H9 (cell line): ENCODE measurements at regions not wholly inside any gene's neighbourhood (a gene's known extent, or its start where the extent isn't known, plus 50 kb on each side); places are given as distances from the start of the nearest gene placed in this dataset.

Experiments used
- DNase-seq: peaks from one replicate; pipeline ENCODE4 v3.0.0-alpha.2; 2017
- H2AFZ ChIP-seq: one replicate; pipeline ENCODE4 v1.6.1; 2013; ENCODE audit warnings: mild to moderate bottlenecking, low read length, control low read depth, moderate library complexity
- H2AK5ac ChIP-seq: 2 replicates; pipeline ENCODE4 v1.6.1; 2013; ENCODE audit warnings: low read length, control low read depth, mixed read lengths; ENCODE audit not compliant: insufficient read length
- H2BK120ac ChIP-seq: one replicate; pipeline ENCODE4 v1.6.1; 2013; ENCODE audit warnings: low read depth, mild to moderate bottlenecking, low read length, control low read depth, inconsistent platforms; ENCODE audit not compliant: poor library complexity, severe bottlenecking
- H2BK12ac ChIP-seq: 2 replicates; pipeline ENCODE4 v1.6.1; 2013; ENCODE audit warnings: low read length, control low read depth, mixed read lengths, low read depth; ENCODE audit not compliant: insufficient read length
- H2BK15ac ChIP-seq: 2 replicates; pipeline ENCODE4 v1.6.1; 2013; ENCODE audit warnings: low read depth, low read length, control low read depth
- H2BK20ac ChIP-seq: one replicate; pipeline ENCODE4 v1.6.1; 2013; ENCODE audit warnings: low read depth, mild to moderate bottlenecking, low read length, control low read depth, inconsistent platforms; ENCODE audit not compliant: poor library complexity, severe bottlenecking
- H2BK5ac ChIP-seq: 2 replicates; pipeline ENCODE4 v1.6.1; 2013; ENCODE audit warnings: low read length, control low read depth, mixed read lengths; ENCODE audit not compliant: insufficient read length
- H3K14ac ChIP-seq: 2 replicates; pipeline ENCODE4 v1.6.1; 2013; ENCODE audit warnings: low read length, control low read depth; ENCODE audit not compliant: insufficient read depth
- H3K18ac ChIP-seq: 2 replicates; pipeline ENCODE4 v1.6.1; 2013; ENCODE audit warnings: low read depth, mild to moderate bottlenecking, mixed read lengths, low read length, control low read depth; ENCODE audit not compliant: insufficient read length
- H3K23ac ChIP-seq: 2 replicates; pipeline ENCODE4 v1.6.1; 2013; ENCODE audit warnings: low read length, control low read depth, mixed read lengths, low read depth; ENCODE audit not compliant: insufficient read length
- H3K23me2 ChIP-seq: 2 replicates; pipeline ENCODE4 v1.6.1; 2013; ENCODE audit warnings: low read depth, mild to moderate bottlenecking, mixed read lengths, low read length, control low read depth; ENCODE audit not compliant: insufficient read length, poor library complexity, severe bottlenecking
- H3K27ac ChIP-seq: 2 replicates; pipeline ENCODE4 v1.5.1; 2013; ENCODE audit warnings: low read length, control low read depth, mixed read lengths, low read depth; ENCODE audit not compliant: insufficient read length
- H3K27me3 ChIP-seq: 2 replicates; pipeline ENCODE4 v1.6.1; 2013; ENCODE audit warnings: low read length, control low read depth, inconsistent platforms; ENCODE audit not compliant: insufficient read depth
- H3K4ac ChIP-seq: 2 replicates; pipeline ENCODE4 v1.6.1; 2013; ENCODE audit warnings: low read depth, mild to moderate bottlenecking, control low read depth, inconsistent platforms, low read length, moderate library complexity
- H3K4me1 ChIP-seq: 2 replicates; pipeline ENCODE4 v1.6.1; 2013; ENCODE audit warnings: low read length, control low read depth, inconsistent platforms; ENCODE audit not compliant: insufficient read depth
- H3K4me2 ChIP-seq: 2 replicates; pipeline ENCODE4 v1.6.1; 2013; ENCODE audit warnings: low read length, control low read depth, mixed read lengths; ENCODE audit not compliant: insufficient read length, insufficient read depth
- H3K56ac ChIP-seq: 2 replicates; pipeline ENCODE4 v1.6.1; 2013; ENCODE audit warnings: low read depth, mild to moderate bottlenecking, mixed read lengths, low read length, control low read depth; ENCODE audit not compliant: insufficient read length
- H3K79me1 ChIP-seq: 2 replicates; pipeline ENCODE4 v1.6.1; 2013; ENCODE audit warnings: low read depth, mild to moderate bottlenecking, moderate library complexity, low read length, control low read depth, inconsistent platforms; ENCODE audit not compliant: insufficient read depth, poor library complexity, severe bottlenecking
- H3K79me2 ChIP-seq: 2 replicates; pipeline ENCODE4 v1.6.1; 2013; ENCODE audit warnings: low read length, control low read depth, inconsistent platforms; ENCODE audit not compliant: insufficient read depth
- H3K9ac ChIP-seq: 2 replicates; pipeline ENCODE4 v1.6.1; 2013; ENCODE audit warnings: low read length, control low read depth, mixed read lengths; ENCODE audit not compliant: insufficient read length; ENCODE audit errors: extremely low read depth
- H3K9me3 ChIP-seq: one replicate; pipeline ENCODE4 v1.6.1; 2013; ENCODE audit warnings: low read depth, low read length, inconsistent platforms; ENCODE audit not compliant: control insufficient read depth
- H3T11ph ChIP-seq: one replicate; pipeline ENCODE4 v1.6.1; 2013; ENCODE audit warnings: mild to moderate bottlenecking, low read length, control low read depth, inconsistent platforms
- H4K20me1 ChIP-seq: one replicate; pipeline ENCODE4 v1.6.1; 2013; ENCODE audit not compliant: control insufficient read depth, insufficient read length, insufficient read depth
- H4K5ac ChIP-seq: 2 replicates; pipeline ENCODE4 v1.6.1; 2013; ENCODE audit warnings: low read depth, mild to moderate bottlenecking, mixed read lengths, low read length, control low read depth; ENCODE audit not compliant: insufficient read length
- H4K8ac ChIP-seq: replicated peaks from 2 replicates; pipeline ENCODE4 v1.6.1; 2013; ENCODE audit warnings: low read length, control low read depth, mixed read lengths, low read depth; ENCODE audit not compliant: insufficient read length
- H4K91ac ChIP-seq: 2 replicates; pipeline ENCODE4 v1.6.1; 2013; ENCODE audit warnings: low read depth, mild to moderate bottlenecking, moderate library complexity, mixed read lengths, low read length, control low read depth; ENCODE audit not compliant: insufficient read length
- H3K27ac Mint-ChIP-seq, 3 experiments: 2 replicates in 2 of 3; 3 replicates in 1 of 3; pipeline ENCODE4 v1.8.0; 2020 to 2021; ENCODE audit warnings: mixed read lengths in 3 of 3, mild to moderate bottlenecking in 1 of 3, moderate library complexity in 1 of 3
- H3K27me3 Mint-ChIP-seq: 2 replicates; pipeline ENCODE4 v1.8.0; 2021; ENCODE audit warnings: low read depth, mild to moderate bottlenecking, moderate library complexity, mixed read lengths
- H3K36me3 Mint-ChIP-seq, 3 experiments: 2 replicates in 2 of 3; 3 replicates in 1 of 3; pipeline ENCODE4 v1.8.0; 2020 to 2021; ENCODE audit warnings: low read depth in 3 of 3, mixed read lengths in 3 of 3; ENCODE audit not compliant: insufficient read depth in 1 of 3
- H3K4me1 Mint-ChIP-seq, 2 experiments: 2 replicates each; pipeline ENCODE4 v1.8.0; 2020; ENCODE audit warnings: mixed read lengths in 2 of 2
- H3K4me3 Mint-ChIP-seq, 2 experiments: 2 replicates in 1 of 2; 3 replicates in 1 of 2; pipeline ENCODE4 v1.8.0; 2020 to 2021; ENCODE audit warnings: mild to moderate bottlenecking in 2 of 2, mixed read lengths in 2 of 2, moderate library complexity in 1 of 2
- H3K9me3 Mint-ChIP-seq, 2 experiments: 2 replicates in 1 of 2; 3 replicates in 1 of 2; pipeline ENCODE4 v1.8.0; 2020; ENCODE audit warnings: mild to moderate bottlenecking in 2 of 2, mixed read lengths in 2 of 2, moderate library complexity in 1 of 2
- CTCF ChIP-seq: fragments of 200-600 bp; sonication (generic); conservative IDR thresholded peaks from 3 replicates; pipeline ENCODE4 v1.8.0; 2021; ENCODE audit warnings: antibody characterized with exemption, mild to moderate bottlenecking
- whole genome bisulfite sequencing: extraction: QIAGEN DNeasy Blood & Tissue Kit; methylation state at CpG from one replicate; pipeline ENCODE4 v1.1.7; 2013; ENCODE audit warnings: missing lambda C conversion rate, low lambda C conversion rate, mixed read lengths; ENCODE audit not compliant: insufficient read length; ENCODE audit errors: extremely low coverage; 5-methylcytosine and 5-hydroxymethylcytosine counted together

- no CpG with 5 or more reads among the region's 1 CpG for WGBS
- Mint-ChIP-seq H3K27ac (no peak overlapping the region), H3K4me1 (peaks cover 26 to 28% of the 10 kb centered on the region in 2 experiments), H3K36me3 (no peaks in the 10 kb centered on the region; a peak in 4 of 7 replicates), H3K9me3 (peaks cover 0 to 5% of the 10 kb centered on the region in 2 experiments; a peak in 3 of 5 replicates), H3K4me3 (no peak overlapping the region), H3K27me3 (no peaks in the 10 kb centered on the region)
- Histone ChIP-seq H4K20me1 (no peaks in the 10 kb centered on the region), H3K9me3 (no peaks in the 10 kb centered on the region), H3K79me1 (no peaks in the 10 kb centered on the region), H2BK5ac (no peak overlapping the region), H3K14ac (no peak overlapping the region), H2AK5ac (no peak overlapping the region), H3K56ac (no peak overlapping the region), H2AFZ (no peak overlapping the region), H2BK12ac (no peak overlapping the region), H3K9ac (no peak overlapping the region), H3K4me2 (no peak overlapping the region), H3K27ac (no peak overlapping the region), H3K79me2 (no peaks in the 10 kb centered on the region), H2BK15ac (no peak overlapping the region), H3K23me2 (no peaks in the 10 kb centered on the region), H3K4me1 (no peaks in the 10 kb centered on the region; the same call in 1 of the 2 replicates), H3K4ac (no peak overlapping the region), H2BK20ac (no peak overlapping the region), H4K91ac (no peak overlapping the region), H2BK120ac (no peak overlapping the region), H3K18ac (no peak overlapping the region), H3K23ac (no peak overlapping the region), H4K5ac (no peak overlapping the region), H3K27me3 (no peaks in the 10 kb centered on the region), H4K8ac (no peak overlapping the region), H3T11ph (no peak overlapping the region)
- DNase-seq = no peak
- no peak for TF ChIP-seq CTCF
These were observed 74.3 kb upstream of the POM121L12 start for GRCh38 chr7:52961084-52961483.
